Transverse colon (tissue), 4 donors: ENCODE measurements at regions not wholly inside any gene's neighbourhood (a gene's known extent, or its start where the extent isn't known, plus 50 kb on each side); places are given as distances from the start of the nearest gene placed in this dataset.

Source experiments
- CTCF ChIP-seq, 5 experiments: fragments of 200-600 bp in 3 of 5; fragments of 450-650 bp in 2 of 5; sonication (generic) in 3 of 5; IDR thresholded peaks; 1 replicate in 2 of 5; 2 replicates in 3 of 5; pipeline ENCODE4 v1.5.1; 2016 to 2017; ENCODE audit warnings: antibody characterized with exemption in 5 of 5, inconsistent platforms in 3 of 5, mild to moderate bottlenecking in 2 of 5, moderate library complexity in 1 of 5
- EP300 ChIP-seq: sonication (generic); formaldehyde crosslinking; IDR thresholded peaks from one replicate; pipeline ENCODE4 v1.6.1; 2017; ENCODE audit warnings: antibody characterized with exemption, low read depth
- POLR2A ChIP-seq: fragments of 450-650 bp; IDR thresholded peaks from one replicate; pipeline ENCODE4 v1.6.1; 2016; ENCODE audit warnings: antibody characterized with exemption, mild to moderate bottlenecking, moderate library complexity
- POLR2AphosphoS5 ChIP-seq, 3 donors: sonication (generic); formaldehyde crosslinking; IDR thresholded peaks; one replicate each; pipeline ENCODE4 v1.6.1; 2016; ENCODE audit warnings: antibody characterized with exemption in 3 of 3

- no peak for TF ChIP-seq CTCF (IDR thresholded peaks at IDR 0.05)
- no peak for TF ChIP-seq POLR2A
- no peak for TF ChIP-seq EP300
- no peak for TF ChIP-seq POLR2AphosphoS5 (IDR thresholded peaks at IDR 0.05)
Observed at GRCh38 chr3:162540421-162540820, 1043.8 kb downstream of the OTOL1 start.
